Mesendoderm (in vitro differentiated cells): ENCODE measurements at regions not wholly inside any gene's neighbourhood (a gene's known extent, or its start where the extent isn't known, plus 50 kb on each side); places are given as distances from the start of the nearest gene placed in this dataset.
A peak's percentile ranks its signal among the peaks of the same experiment; 100 is the strongest.
"Not testable (repeated sequence)": the region's sequence is repeated elsewhere in the genome, so short reads cannot be mapped to it uniquely, and the experiment has no call there.

Source experiments
- DNase-seq: peaks from one replicate; pipeline ENCODE4 v3.0.0; 2013
- H2AK5ac ChIP-seq: 2 replicates; pipeline ENCODE4 v1.6.1; 2013; ENCODE audit warnings: low read length, inconsistent platforms
- H2BK120ac ChIP-seq: 2 replicates; pipeline ENCODE4 v1.6.1; 2013; ENCODE audit warnings: low read depth, mild to moderate bottlenecking, low read length, moderate library complexity, mixed read lengths
- H2BK15ac ChIP-seq: replicated peaks from 2 replicates; pipeline ENCODE4 v1.6.1; 2013; ENCODE audit warnings: low read depth, mild to moderate bottlenecking, moderate library complexity
- H2BK5ac ChIP-seq: 2 replicates; pipeline ENCODE4 v1.6.1; 2013; ENCODE audit warnings: low read length, inconsistent platforms
- H3K18ac ChIP-seq: 2 replicates; pipeline ENCODE4 v1.6.1; 2013; ENCODE audit warnings: mild to moderate bottlenecking, low read length, mixed read lengths
- H3K23ac ChIP-seq: one replicate; pipeline ENCODE4 v1.6.1; 2013; ENCODE audit warnings: low read length
- H3K27ac ChIP-seq: 2 replicates; pipeline ENCODE4 v1.5.1; 2013; ENCODE audit warnings: low read depth, mild to moderate bottlenecking, inconsistent platforms, low read length, moderate library complexity
- H3K27me3 ChIP-seq: 2 replicates; pipeline ENCODE4 v1.6.1; 2013; ENCODE audit warnings: low read length, control low read depth, mild to moderate bottlenecking, inconsistent platforms; ENCODE audit not compliant: insufficient read depth, poor library complexity
- H3K36me3 ChIP-seq: 2 replicates; pipeline ENCODE4 v1.6.1; 2013; ENCODE audit warnings: low read length, inconsistent platforms; ENCODE audit not compliant: control insufficient read depth, insufficient read depth
- H3K4ac ChIP-seq: one replicate; pipeline ENCODE4 v1.6.1; 2013; ENCODE audit warnings: low read depth, mild to moderate bottlenecking, low read length, moderate library complexity
- H3K4me1 ChIP-seq: 2 replicates; pipeline ENCODE4 v1.6.1; 2013; ENCODE audit warnings: low read depth, low read length, inconsistent platforms; ENCODE audit not compliant: control insufficient read depth
- H3K4me2 ChIP-seq: 2 replicates; pipeline ENCODE4 v1.6.1; 2013; ENCODE audit warnings: low read length
- H3K4me3 ChIP-seq: 2 replicates; pipeline ENCODE4 v1.5.1; 2013; ENCODE audit warnings: mild to moderate bottlenecking, low read length
- H3K56ac ChIP-seq: one replicate; pipeline ENCODE4 v1.6.1; 2013; ENCODE audit warnings: low read length
- H3K79me1 ChIP-seq: 2 replicates; pipeline ENCODE4 v1.6.1; 2013; ENCODE audit warnings: low read length, inconsistent platforms
- H3K79me2 ChIP-seq: 2 replicates; pipeline ENCODE4 v1.6.1; 2013; ENCODE audit warnings: mild to moderate bottlenecking, low read length; ENCODE audit not compliant: control insufficient read depth, insufficient read depth
- H3K9ac ChIP-seq: 2 replicates; pipeline ENCODE4 v1.6.1; 2013; ENCODE audit warnings: low read length, inconsistent platforms
- H4K5ac ChIP-seq: one replicate; pipeline ENCODE4 v1.6.1; 2013; ENCODE audit warnings: low read length
- H4K8ac ChIP-seq: one replicate; pipeline ENCODE4 v1.6.1; 2013; ENCODE audit warnings: low read depth, mild to moderate bottlenecking, control low read depth, low read length, moderate library complexity
- WGBS: extraction: QIAGEN DNeasy Blood & Tissue Kit; methylation state at CpG from one replicate; pipeline ENCODE4 v1.1.7; 2013; ENCODE audit warnings: low lambda C conversion rate, missing lambda C conversion rate; ENCODE audit not compliant: insufficient coverage; ENCODE audit errors: extremely low coverage; 5-methylcytosine and 5-hydroxymethylcytosine counted together

GRCh38 chr5:68066277-68066955 is 149.1 kb upstream of the PIK3R1 start:
- Histone ChIP-seq H3K56ac (no peak overlapping the region), H3K4me3 (no peak overlapping the region), H2AK5ac (no peak overlapping the region), H4K5ac (no peak overlapping the region), H4K8ac (no peak overlapping the region), H3K36me3 (no peaks in the 10 kb centered on the region), H3K4me2 (no peak overlapping the region), H3K23ac (no peak overlapping the region), H2BK5ac (no peak overlapping the region), H3K4ac (no peak overlapping the region), H3K4me1 (no peaks in the 10 kb centered on the region), H3K9ac (no peak overlapping the region), H2BK120ac (no peak overlapping the region), H3K79me2 (no peaks in the 10 kb centered on the region), H3K27me3 (no peaks in the 10 kb centered on the region), H3K18ac (no peak overlapping the region), H2BK15ac (no peak overlapping the region), H3K79me1 (no peaks in the 10 kb centered on the region), H3K27ac (no peak overlapping the region)
- no peak for DNase-seq
- no CpG with 5 or more reads among the region's 3 CpGs for WGBS

GRCh38 chr5:68065321-68065720 is 150.2 kb upstream of the PIK3R1 start:
- H4K8ac ChIP-seq, H3K4me3 ChIP-seq, H3K27me3 ChIP-seq, H3K4me2 ChIP-seq, H2BK5ac ChIP-seq, H3K9ac ChIP-seq, H3K79me2 ChIP-seq, H2AK5ac ChIP-seq, H3K36me3 ChIP-seq, H3K56ac ChIP-seq, H4K5ac ChIP-seq, H3K4me1 ChIP-seq, H3K4ac ChIP-seq, H3K23ac ChIP-seq, DNase-seq, H2BK15ac ChIP-seq, H3K27ac ChIP-seq, H3K18ac ChIP-seq, H2BK120ac ChIP-seq, H3K79me1 ChIP-seq: not testable (repeated sequence)
- no CpG with 5 or more reads among the region's 3 CpGs for WGBS

DNA sequence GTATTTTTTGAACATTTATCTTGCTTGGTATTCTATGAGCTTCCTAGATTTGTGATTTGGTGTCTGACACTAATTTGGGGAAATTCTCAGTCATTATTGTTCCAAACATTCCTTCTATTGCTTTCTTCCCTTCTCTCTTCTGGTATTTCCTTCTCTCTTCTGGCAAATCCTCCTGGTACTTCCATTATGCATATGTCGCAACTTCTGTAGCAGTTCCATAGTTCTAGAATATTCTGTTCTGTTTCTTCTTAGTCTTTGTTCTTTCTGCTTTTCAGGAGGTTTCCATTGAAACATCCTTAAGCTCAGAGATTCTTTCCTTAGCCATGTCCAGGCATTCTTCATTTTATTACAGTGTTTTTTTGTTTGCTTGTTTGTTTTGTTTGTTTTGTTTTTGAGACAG is 155.2 kb upstream of the PIK3R1 start:
- Histone ChIP-seq H3K4me1 (no peaks in the 10 kb centered on the region), H2BK5ac (no peak overlapping the region), H3K79me1 (no peaks in the 10 kb centered on the region), H2AK5ac (no peak overlapping the region), H3K23ac (no peak overlapping the region), H2BK120ac (no peak overlapping the region), H3K56ac (no peak overlapping the region), H4K5ac (no peak overlapping the region), H3K4me3 (no peak overlapping the region), H2BK15ac (no peak overlapping the region), H3K9ac (no peak overlapping the region), H3K27ac (no peak overlapping the region), H3K4ac (no peak overlapping the region), H3K27me3 (no peaks in the 10 kb centered on the region), H4K8ac (no peak overlapping the region), H3K18ac (no peak overlapping the region), H3K79me2 (no peaks in the 10 kb centered on the region), H3K36me3 (no peaks in the 10 kb centered on the region), H3K4me2 (no peak overlapping the region)
- no CpG with 5 or more reads among the region's 1 CpG for WGBS
- no peak for DNase-seq

GRCh38 chr5:68057191-68057590 is 158.4 kb upstream of the PIK3R1 start:
- Histone ChIP-seq H3K4ac (no peak overlapping the region), H3K23ac (no peak overlapping the region), H2BK5ac (no peak overlapping the region), H3K79me2 (no peaks in the 10 kb centered on the region), H3K79me1 (no peaks in the 10 kb centered on the region), H2BK15ac (no peak overlapping the region), H4K8ac (no peak overlapping the region), H3K56ac (no peak overlapping the region), H3K4me3 (no peak overlapping the region), H3K9ac (no peak overlapping the region), H3K27ac (no peak overlapping the region), H3K4me2 (no peak overlapping the region), H3K4me1 (peaks cover 3% of the 10 kb centered on the region), H3K18ac (no peak overlapping the region), H3K36me3 (no peaks in the 10 kb centered on the region), H2AK5ac (no peak overlapping the region), H4K5ac (no peak overlapping the region), H2BK120ac (no peak overlapping the region), H3K27me3 (no peaks in the 10 kb centered on the region)
- no CpG with 5 or more reads among the region's 4 CpGs for WGBS
- no peak for DNase-seq

DNA sequence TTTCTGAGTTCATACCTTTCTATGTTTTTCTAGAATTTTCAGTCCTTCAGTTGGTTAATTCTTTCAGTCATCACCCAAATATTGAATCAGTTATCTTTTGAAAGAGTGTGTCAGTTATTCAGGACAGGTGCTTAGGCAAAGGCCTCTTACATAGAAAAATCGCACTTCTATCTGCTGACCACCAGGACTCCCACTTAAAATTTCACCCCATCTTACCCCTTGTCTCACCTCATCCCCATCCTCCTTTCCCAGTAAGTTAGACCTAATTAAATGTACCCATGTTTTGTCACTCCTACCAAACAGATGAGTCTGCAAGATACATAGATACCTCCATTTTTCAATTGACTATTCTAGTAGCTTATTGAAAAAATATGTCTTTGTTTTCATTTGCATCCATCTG is 159.9 kb upstream of the PIK3R1 start:
- no peak for DNase-seq
- H3K27ac ChIP-seq = no peak overlapping the region
- H2BK15ac ChIP-seq = no peak overlapping the region
- H2BK5ac ChIP-seq = no peak overlapping the region
- H3K36me3 ChIP-seq = no peaks in the 10 kb centered on the region
- no peak overlapping the region for H3K4ac ChIP-seq
- no peak overlapping the region for H3K56ac ChIP-seq
- H3K4me2 ChIP-seq = no peak overlapping the region
- no peaks in the 10 kb centered on the region for H3K27me3 ChIP-seq
- H3K4me3 ChIP-seq = no peak overlapping the region
- no CpG with 5 or more reads among the region's 1 CpG for WGBS
- no peaks in the 10 kb centered on the region for H3K79me2 ChIP-seq
- no peak overlapping the region for H3K9ac ChIP-seq
- H2BK120ac ChIP-seq = no peak overlapping the region
- H3K79me1 ChIP-seq = no peaks in the 10 kb centered on the region
- H2AK5ac ChIP-seq = no peak overlapping the region
- no peak overlapping the region for H4K8ac ChIP-seq
- H3K23ac ChIP-seq = no peak overlapping the region
- H3K4me1 ChIP-seq = peaks cover 3% of the 10 kb centered on the region
- H3K18ac ChIP-seq = no peak overlapping the region
- H4K5ac ChIP-seq = no peak overlapping the region

DNA sequence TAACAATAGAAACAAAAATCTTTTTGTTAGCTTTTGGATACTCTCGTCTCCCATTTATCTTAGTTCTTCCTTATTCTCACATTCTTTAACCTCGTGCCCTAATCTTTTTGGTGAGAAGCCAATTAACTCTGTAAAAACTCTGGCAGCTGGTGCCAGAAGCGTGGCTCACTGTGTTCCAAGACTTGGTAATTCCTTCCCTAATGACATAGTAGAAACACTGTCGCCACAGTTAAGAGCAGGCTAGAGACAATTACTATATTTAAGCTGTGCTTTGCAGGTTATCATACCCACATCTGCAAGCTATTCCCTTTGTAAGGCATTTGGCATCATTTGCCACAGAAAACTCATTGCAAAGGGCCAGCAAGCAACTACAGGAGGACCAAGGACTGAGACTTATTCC is 160.9 kb upstream of the PIK3R1 start:
- no peaks in the 10 kb centered on the region for H3K79me2 ChIP-seq
- H2BK5ac ChIP-seq = peak overlapping the region; percentile 54
- H3K4ac ChIP-seq = no peak overlapping the region
- no peak overlapping the region for H4K8ac ChIP-seq
- H3K56ac ChIP-seq = peak overlapping the region; percentile 18
- no peak overlapping the region for H2BK120ac ChIP-seq
- H3K4me1 ChIP-seq = peaks cover 3% of the 10 kb centered on the region
- no peaks in the 10 kb centered on the region for H3K36me3 ChIP-seq
- no peak overlapping the region for H3K23ac ChIP-seq
- no peak overlapping the region for H2BK15ac ChIP-seq
- peak; percentile 77 for DNase-seq
- H3K27ac ChIP-seq = peak overlapping the region; percentile 42
- no CpG with 5 or more reads among the region's 4 CpGs for WGBS
- H2AK5ac ChIP-seq = no peak overlapping the region
- H3K9ac ChIP-seq = no peak overlapping the region
- no peak overlapping the region for H4K5ac ChIP-seq
- no peak overlapping the region for H3K18ac ChIP-seq
- no peaks in the 10 kb centered on the region for H3K79me1 ChIP-seq
- no peak overlapping the region for H3K4me2 ChIP-seq
- H3K27me3 ChIP-seq = no peaks in the 10 kb centered on the region
- no peak overlapping the region for H3K4me3 ChIP-seq
